ENCODE measurements at regions not wholly inside any gene's neighbourhood (a gene's known extent, or its start where the extent isn't known, plus 50 kb on each side); places are given as distances from the start of the nearest gene placed in this dataset.

GRCh38 chr16:6672507-6672906 is 660.1 kb upstream of the RBFOX1 start:
- DNase-seq (ENCODE audit: low read depth, low spot score): no peak

DNA sequence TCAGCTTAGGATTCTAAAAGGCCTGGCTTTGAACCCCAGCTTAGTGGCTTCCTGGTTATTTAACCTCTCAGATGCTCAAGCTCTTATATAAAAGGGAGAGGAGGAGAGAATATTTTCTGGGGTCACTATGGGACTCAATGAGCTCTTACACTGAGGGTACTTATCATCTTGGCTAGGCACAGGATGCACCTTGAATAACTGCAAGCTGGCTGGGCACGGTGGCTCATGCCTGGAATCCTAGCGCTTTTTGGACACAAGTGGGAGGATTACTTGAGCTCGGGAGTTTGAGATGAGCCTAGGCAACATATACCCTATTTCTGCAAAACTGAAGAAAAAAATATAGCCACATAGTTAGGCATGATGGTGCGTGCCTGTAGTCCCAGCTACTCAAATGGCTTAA is 665.3 kb upstream of the RBFOX1 start:
- DNase-seq (ENCODE audit: low read depth, low spot score): no peak

GRCh38 chr16:6665126-6665525 is 667.5 kb upstream of the RBFOX1 start:
- DNase-seq (ENCODE audit: low read depth, low spot score): no peak

DNA sequence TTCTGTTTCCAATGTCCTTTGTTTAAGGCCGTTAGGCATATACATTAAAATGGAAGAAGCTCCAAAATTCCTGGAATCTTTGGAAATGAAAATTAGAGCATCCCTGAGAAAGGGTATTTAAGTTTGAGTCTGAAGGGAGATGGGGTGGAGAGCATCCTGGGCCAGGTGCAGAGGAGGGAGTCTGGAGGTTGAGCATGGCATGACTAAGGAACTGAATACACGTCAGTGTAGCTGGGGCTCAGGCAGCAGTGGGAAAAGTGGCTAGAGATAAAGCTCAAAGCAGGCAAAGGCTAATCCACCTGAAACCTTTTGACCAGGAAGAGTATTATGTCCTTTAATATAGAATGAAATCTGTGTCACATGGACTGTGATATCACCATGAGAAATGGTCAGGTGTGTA is 669.0 kb upstream of the RBFOX1 start:
- no peak for DNase-seq (ENCODE audit: low read depth, low spot score)

- no peak for DNase-seq (ENCODE audit: low read depth, low spot score)
These were observed 675.9 kb upstream of the RBFOX1 start for GRCh38 chr16:6656760-6657159.

GRCh38 chr16:6646891-6647290 is 685.8 kb upstream of the RBFOX1 start:
- no peak for DNase-seq (ENCODE audit: low read depth, low spot score)

DNA sequence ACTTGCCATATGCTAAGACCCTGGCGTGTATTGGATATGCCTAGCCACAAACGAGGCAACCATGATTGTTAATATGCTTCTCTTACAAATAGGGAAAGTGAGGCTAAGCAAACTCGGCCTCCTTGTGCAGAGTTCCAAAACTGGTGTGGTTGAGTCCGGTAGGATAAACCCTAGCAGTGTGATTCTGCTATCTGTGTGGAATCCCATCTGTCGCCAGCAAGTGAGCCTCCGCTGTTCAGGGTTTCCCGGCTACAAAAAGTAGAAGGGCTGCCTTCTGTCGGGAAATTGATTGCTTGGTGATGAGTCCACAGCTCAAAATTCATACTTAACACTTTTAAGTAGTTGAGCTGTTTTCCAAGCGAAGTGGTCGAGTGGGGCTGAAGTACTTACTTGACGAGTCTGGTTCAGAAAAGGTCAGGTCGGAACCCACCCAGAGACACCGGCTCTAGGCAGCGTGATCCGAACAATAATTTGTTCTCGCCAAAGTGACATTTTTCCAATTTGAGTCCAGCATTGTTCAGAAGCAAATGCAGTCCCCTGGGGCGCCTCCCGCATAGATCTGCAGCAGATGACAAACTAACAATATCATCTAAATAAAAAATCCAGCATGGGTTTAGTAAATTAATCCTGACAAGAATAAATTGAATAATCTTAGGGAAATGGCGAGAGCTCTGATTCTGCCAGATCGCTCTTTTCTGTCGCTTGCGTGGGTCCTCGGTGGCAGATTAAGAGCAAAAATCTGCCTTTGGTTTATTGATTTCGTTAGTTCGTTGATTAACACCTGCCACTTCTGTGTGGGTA is 686.7 kb upstream of the RBFOX1 start:
- no peak for DNase-seq (ENCODE audit: low read depth, low spot score)

- DNase-seq (ENCODE audit: low read depth, low spot score): no peak
These were observed 687.7 kb upstream of the RBFOX1 start for GRCh38 chr16:6644916-6645315.

- DNase-seq (ENCODE audit: low read depth, low spot score): peak; percentile 71
These were observed 689.5 kb upstream of the RBFOX1 start for GRCh38 chr16:6643080-6643686.

DNA sequence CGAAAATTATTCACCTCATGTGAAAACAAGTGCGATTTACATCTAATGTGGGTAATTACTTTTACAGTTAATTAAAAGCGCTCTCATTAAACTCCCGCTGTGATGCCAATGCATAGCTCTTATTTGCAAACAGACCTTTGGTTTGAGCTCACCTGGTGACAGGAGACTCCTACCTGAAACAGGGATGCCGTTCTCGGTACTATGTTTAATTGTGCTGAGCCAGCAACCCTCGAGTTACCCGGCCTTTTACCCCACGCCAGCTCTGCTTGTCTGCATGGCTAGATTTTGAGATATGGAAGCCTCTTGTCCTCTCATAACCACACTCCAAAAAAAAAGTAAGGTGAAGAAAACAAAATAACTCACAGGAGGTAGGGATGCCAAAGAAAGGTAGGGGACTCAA is 690.4 kb upstream of the RBFOX1 start:
- DNase-seq (ENCODE audit: low read depth, low spot score): no peak

DNA sequence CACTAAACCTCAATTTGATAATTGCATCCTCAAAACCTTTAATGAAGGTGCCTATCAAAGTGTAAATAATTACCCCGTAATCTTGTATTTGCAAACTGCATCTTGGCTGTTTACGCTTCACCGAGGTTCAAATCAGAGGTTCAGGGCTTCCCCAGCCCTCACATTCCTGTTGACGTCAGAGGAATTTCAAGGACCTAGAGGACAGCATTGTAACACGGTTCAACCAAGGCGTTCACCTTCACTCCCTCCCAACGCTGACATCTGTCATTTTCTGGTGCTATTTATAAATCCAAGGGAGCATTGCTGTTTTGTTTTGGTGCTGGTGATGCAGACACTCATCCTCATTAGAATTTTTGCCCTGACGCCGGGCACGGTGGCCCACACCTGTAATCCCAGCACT is 691.6 kb upstream of the RBFOX1 start:
- DNase-seq (ENCODE audit: low read depth, low spot score): no peak

DNA sequence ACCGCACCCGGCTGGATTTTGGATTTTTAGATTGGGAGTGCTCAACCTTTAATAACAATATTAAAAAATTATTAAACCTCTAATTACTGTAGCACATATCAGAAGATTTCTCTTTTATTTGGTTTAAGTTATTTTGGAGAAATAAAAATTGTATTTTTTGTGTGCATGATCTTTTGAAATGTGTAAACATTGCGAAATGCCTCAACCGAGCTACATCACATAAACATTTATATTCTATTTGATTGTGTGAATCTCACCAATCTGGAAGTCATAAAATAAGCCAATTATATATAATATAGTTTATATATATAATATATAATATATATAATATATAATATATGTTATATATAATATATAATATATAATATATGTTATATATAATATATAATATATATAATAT is 696.2 kb upstream of the RBFOX1 start:
- no peak for DNase-seq (ENCODE audit: low read depth, low spot score)

DNA sequence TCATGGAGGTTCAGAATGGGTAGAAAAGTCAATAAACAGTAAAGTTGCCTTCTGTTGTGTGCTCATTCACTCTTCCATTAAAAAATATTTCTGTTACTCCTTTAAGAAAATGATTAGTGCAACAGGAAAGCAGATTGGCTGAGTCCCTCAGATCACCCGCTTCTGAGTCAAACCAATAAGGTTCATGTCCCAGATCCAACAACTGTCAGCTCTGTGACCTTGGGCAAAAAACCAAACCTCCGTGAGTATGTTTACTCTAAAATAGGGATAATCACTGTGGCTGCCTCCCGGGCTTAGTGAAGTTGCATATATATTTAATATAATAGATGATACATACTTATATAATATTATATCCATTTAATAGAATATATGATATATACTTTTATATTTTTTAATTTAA is 698.5 kb upstream of the RBFOX1 start:
- no peak for DNase-seq (ENCODE audit: low read depth, low spot score)

DNA sequence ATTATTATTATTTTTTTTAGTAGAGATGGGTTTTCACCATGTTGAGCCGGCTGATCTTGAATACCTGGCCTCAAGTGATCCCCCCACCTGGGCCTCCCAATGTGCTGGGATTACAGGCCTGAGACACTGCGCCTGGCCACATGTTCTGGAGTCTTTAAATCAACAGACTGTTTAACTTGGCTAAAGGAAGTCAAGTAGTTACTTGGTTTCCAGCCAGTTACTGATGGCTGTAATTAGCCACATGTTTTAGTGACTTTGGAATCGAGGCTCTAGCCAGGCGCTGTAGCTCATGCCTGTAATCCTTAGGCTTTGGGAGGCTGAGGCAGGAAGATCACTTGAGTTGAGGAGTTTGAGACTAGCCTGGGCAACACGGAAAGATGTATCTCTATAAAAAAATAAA is 699.2 kb upstream of the RBFOX1 start:
- DNase-seq (ENCODE audit: low read depth, low spot score): no peak

- no peak for DNase-seq (ENCODE audit: low read depth, low spot score)
These were observed 703.5 kb upstream of the RBFOX1 start for GRCh38 chr16:6629110-6629509.

GRCh38 chr16:6625606-6626005 is 707.0 kb upstream of the RBFOX1 start:
- DNase-seq (ENCODE audit: low read depth, low spot score): no peak

GRCh38 chr16:6618874-6619273 is 713.8 kb upstream of the RBFOX1 start:
- no peak for DNase-seq (ENCODE audit: low read depth, low spot score)

DNA sequence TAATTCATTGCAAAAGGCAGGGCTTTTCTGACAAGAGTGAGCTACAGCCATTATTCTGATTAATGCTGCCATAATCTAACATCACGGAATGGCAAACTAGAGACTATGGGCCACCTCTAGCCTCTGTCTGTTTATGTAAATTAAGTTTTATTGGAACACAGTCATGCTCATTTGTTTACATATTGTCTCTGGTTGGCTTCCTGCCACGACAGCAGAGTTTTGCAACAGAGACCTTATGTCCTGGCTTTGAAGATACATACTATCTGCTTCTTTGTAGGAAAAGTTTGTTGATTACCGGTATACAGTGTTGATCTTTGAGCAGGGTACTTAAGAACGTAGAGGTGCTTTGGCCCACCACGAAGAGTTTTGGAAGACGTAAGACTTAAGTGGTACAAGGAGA is 715.9 kb upstream of the RBFOX1 start:
- no peak for DNase-seq (ENCODE audit: low read depth, low spot score)

- DNase-seq (ENCODE audit: low read depth, low spot score): no peak
These were observed 717.0 kb upstream of the RBFOX1 start for GRCh38 chr16:6615636-6616035.

DNA sequence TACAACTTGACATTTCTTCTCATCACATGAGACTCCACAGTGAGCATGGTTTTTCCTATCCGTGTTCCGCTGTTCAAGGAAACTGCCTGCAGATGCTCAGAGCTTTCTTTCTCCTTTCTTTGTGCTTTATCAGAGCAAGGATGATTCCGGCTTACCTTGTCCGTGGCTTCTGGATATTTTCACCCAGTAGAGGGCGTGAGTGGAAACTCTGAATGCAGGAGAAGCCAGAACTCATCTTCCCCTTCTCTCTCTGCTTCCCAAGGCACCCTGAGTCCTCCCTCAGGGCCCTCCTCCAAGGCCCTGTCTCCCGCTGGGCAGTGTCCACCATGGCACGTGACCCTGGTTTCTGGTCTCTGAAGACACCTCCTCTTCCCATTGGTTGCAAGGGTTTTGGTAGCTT is 721.1 kb upstream of the RBFOX1 start:
- no peak for DNase-seq (ENCODE audit: low read depth, low spot score)

GRCh38 chr16:6605490-6605889 is 727.2 kb upstream of the RBFOX1 start:
- DNase-seq (ENCODE audit: low read depth, low spot score): no peak

GRCh38 chr16:6603780-6604325 is 728.8 kb upstream of the RBFOX1 start:
- DNase-seq (ENCODE audit: low read depth, low spot score): no peak

DNA sequence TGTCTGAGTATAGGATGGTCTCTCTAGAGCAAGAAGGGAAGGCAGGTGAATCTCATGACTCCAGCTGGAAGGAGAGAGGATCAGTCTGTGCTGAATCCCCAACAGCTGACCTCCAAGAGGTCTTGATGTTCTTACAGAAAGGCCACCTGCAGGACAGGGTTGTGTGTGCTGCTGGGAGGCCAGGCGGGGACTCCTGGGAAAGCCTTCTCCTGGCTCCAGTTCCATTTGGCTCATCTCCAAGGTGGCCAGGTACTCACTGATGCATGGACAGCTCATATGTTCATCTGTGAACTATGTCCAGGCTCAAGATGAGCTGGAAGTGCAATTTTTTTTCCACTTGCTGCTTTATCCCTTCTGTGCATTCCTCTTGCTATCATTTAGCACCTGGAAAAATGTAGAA is 730.2 kb upstream of the RBFOX1 start:
- no peak for DNase-seq (ENCODE audit: low read depth, low spot score)
